ENCODE measurements at regions not wholly inside any gene's neighbourhood (a gene's known extent, or its start where the extent isn't known, plus 50 kb on each side); places are given as distances from the start of the nearest gene placed in this dataset.

- Histone ChIP-seq H3K36me3 (no peaks in the 10 kb centered on the region), H3K9me3 (no peaks in the 10 kb centered on the region), H3K4me3 (no peak overlapping the region), H3K4me1 (ENCODE audit: insufficient read depth) (no peaks in the 10 kb centered on the region), H3K27ac (no peak overlapping the region), H3K27me3 (no peaks in the 10 kb centered on the region)
- WGBS, 3 donors: 75 to 95% (median 87%) methylated on average over 5 of the region's 5 CpGs
- TF ChIP-seq POLR2A (IDR thresholded peaks at IDR 0.05) (no peak), CTCF (IDR thresholded peaks at IDR 0.05) (no peak), EP300 (IDR thresholded peaks at IDR 0.05) (no peak)
- intact Hi-C loops (cut with DNase I): no loop called here
- DNase-seq: no peak
Measured at GRCh38 chr15:100738614-100739013, 136.2 kb downstream of the ASB7 start.

DNA sequence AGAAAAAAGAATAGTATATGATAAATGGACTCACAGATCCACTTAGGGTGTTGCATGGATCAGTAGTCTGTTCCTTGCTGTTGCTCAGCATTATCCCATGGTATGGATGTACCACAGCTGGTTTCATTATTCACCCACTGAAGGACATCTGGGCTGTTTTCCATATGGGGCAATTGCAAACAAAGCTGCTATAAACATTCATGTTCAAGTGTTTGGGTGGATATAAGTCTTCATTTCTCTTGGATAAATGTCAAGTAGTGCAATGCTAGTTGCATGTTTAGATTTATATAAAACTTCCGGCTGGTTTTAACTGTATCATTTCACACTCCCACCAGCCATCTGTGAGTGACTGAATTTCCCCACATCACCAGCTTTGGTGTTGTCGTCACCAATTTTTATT is 137.7 kb downstream of the ASB7 start:
- Histone ChIP-seq H3K9me3 (no peaks in the 10 kb centered on the region), H3K27ac (no peak overlapping the region), H3K36me3 (no peaks in the 10 kb centered on the region), H3K4me3 (no peak overlapping the region), H3K4me1 (ENCODE audit: insufficient read depth) (no peaks in the 10 kb centered on the region), H3K27me3 (no peaks in the 10 kb centered on the region)
- no peak for DNase-seq
- TF ChIP-seq CTCF (IDR thresholded peaks at IDR 0.05): no peak
- no peak for TF ChIP-seq EP300 (IDR thresholded peaks at IDR 0.05)
- TF ChIP-seq POLR2A (IDR thresholded peaks at IDR 0.05): no peak
- WGBS, 3 donors: 18 to 28% (median 20%) methylated on average over 2 of the region's 2 CpGs
- intact Hi-C loops (cut with DNase I): no loop called here

GRCh38 chr15:100751585-100751984 is 128.0 kb upstream of the ALDH1A3 start:
- no peaks in the 10 kb centered on the region for H3K36me3 ChIP-seq
- DNase-seq: no peak
- intact Hi-C loops (cut with DNase I): no loop called here
- no peaks in the 10 kb centered on the region for H3K27me3 ChIP-seq
- no peaks in the 10 kb centered on the region for H3K4me1 ChIP-seq (ENCODE audit: insufficient read depth)
- no peak overlapping the region for H3K4me3 ChIP-seq
- no peak for TF ChIP-seq POLR2A (IDR thresholded peaks at IDR 0.05)
- TF ChIP-seq CTCF (IDR thresholded peaks at IDR 0.05): no peak
- no peak for TF ChIP-seq EP300 (IDR thresholded peaks at IDR 0.05)
- 92 to 95% (median 94%) methylated on average over 3 of the region's 3 CpGs for WGBS, 3 donors
- H3K27ac ChIP-seq: no peak overlapping the region
- no peaks in the 10 kb centered on the region for H3K9me3 ChIP-seq

- Histone ChIP-seq H3K9me3 (no peaks in the 10 kb centered on the region), H3K4me1 (ENCODE audit: insufficient read depth) (no peaks in the 10 kb centered on the region), H3K27me3 (no peaks in the 10 kb centered on the region), H3K4me3 (no peak overlapping the region), H3K27ac (no peak overlapping the region), H3K36me3 (no peaks in the 10 kb centered on the region)
- TF ChIP-seq POLR2A (IDR thresholded peaks at IDR 0.05) (no peak), CTCF (IDR thresholded peaks at IDR 0.05) (no peak), EP300 (IDR thresholded peaks at IDR 0.05) (no peak)
- 91 to 95% (median 93%) methylated on average over 1 of the region's 1 CpG for WGBS, 3 donors
- intact Hi-C loops (cut with DNase I): no loop called here
- no peak for DNase-seq
Measured at GRCh38 chr15:100753503-100753902, 126.1 kb upstream of the ALDH1A3 start.

DNA sequence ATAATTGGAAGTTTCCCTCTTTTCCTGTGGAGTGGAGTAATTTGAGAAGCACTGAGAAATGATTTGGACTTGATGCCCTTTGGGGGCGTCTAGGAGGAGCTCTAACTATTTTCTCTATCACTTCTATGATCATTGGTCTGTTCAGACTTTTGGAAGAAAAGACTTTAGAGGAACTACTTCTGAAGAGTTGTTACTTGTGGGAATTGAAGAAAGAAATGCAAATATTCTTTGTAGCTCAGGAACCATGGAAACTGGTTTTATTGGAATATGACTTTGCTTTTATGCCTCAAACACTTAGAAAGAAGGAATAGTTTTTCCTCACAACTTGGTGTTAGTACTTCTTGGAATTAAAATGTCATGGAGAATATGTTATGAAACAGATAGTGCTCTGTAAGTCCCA is 122.0 kb upstream of the ALDH1A3 start:
- intact Hi-C loops (cut with DNase I): no loop called here

More for the DNA sequence above, 122.0 kb upstream of the ALDH1A3 start:
- no peak overlapping the region for H3K4me3 ChIP-seq
- H3K36me3 ChIP-seq: no peaks in the 10 kb centered on the region
- H3K9me3 ChIP-seq: no peaks in the 10 kb centered on the region
- no peaks in the 10 kb centered on the region for H3K4me1 ChIP-seq (ENCODE audit: insufficient read depth)
- DNase-seq: no peak
- no peak overlapping the region for H3K27ac ChIP-seq
- H3K27me3 ChIP-seq: no peaks in the 10 kb centered on the region
- TF ChIP-seq EP300 (IDR thresholded peaks at IDR 0.05) (no peak), POLR2A (IDR thresholded peaks at IDR 0.05) (no peak), CTCF (IDR thresholded peaks at IDR 0.05) (no peak)
- 68 to 71% (median 70%) methylated on average over 1 of the region's 1 CpG for WGBS, 3 donors

Measured in ovary (tissue), 7 donors.